Panc1 (cell line): ENCODE measurements at regions not wholly inside any gene's neighbourhood (a gene's known extent, or its start where the extent isn't known, plus 50 kb on each side); places are given as distances from the start of the nearest gene placed in this dataset.

Experiments used
- POLR2AphosphoS5 ChIP-seq: IDR thresholded peaks from 2 replicates; pipeline ENCODE4 v1.6.1; 2012; ENCODE audit warnings: mild to moderate bottlenecking, low read depth, low read length, moderate library complexity
- SIN3A ChIP-seq: IDR thresholded peaks from 2 replicates; pipeline ENCODE4 v1.6.1; 2012; ENCODE audit warnings: low read depth, mild to moderate bottlenecking, low read length, moderate library complexity, borderline replicate concordance; ENCODE audit not compliant: insufficient read depth
- TF ChIP-seq, protein P1 (sequence below): fragments of 450-650 bp; IDR thresholded peaks from 2 replicates; pipeline ENCODE4 v1.5.1; 2017; ENCODE audit warnings: mild to moderate bottlenecking
- TF ChIP-seq, protein P2 (sequence below), 2 experiments: IDR thresholded peaks; 2 replicates each; pipeline ENCODE4 v1.6.1; 2011 to 2012; ENCODE audit warnings: low read depth in 2 of 2, control low read depth in 1 of 2, low read length in 1 of 2, mild to moderate bottlenecking in 1 of 2, moderate library complexity in 1 of 2; ENCODE audit not compliant: insufficient read depth in 1 of 2

DNA sequence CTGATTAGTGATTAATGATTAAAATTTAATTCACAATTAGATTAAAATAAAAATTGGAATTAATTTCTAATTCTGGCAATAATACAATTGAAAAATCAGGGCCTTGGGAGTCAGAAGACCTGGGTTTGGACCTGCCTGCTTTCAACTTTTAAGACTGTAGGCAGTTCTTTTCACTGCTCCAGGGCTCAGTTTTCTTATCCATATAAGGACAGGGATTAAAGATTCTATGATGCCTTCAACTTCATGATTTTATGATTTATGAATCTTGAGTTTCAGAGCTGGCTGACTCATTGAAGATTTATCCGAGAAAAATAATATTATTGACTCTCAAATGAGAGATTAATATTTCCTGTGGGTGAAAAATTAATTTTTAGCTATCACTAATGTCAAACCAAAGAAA is 208.6 kb upstream of the ANKH start:
- TF ChIP-seq, protein P1, sequence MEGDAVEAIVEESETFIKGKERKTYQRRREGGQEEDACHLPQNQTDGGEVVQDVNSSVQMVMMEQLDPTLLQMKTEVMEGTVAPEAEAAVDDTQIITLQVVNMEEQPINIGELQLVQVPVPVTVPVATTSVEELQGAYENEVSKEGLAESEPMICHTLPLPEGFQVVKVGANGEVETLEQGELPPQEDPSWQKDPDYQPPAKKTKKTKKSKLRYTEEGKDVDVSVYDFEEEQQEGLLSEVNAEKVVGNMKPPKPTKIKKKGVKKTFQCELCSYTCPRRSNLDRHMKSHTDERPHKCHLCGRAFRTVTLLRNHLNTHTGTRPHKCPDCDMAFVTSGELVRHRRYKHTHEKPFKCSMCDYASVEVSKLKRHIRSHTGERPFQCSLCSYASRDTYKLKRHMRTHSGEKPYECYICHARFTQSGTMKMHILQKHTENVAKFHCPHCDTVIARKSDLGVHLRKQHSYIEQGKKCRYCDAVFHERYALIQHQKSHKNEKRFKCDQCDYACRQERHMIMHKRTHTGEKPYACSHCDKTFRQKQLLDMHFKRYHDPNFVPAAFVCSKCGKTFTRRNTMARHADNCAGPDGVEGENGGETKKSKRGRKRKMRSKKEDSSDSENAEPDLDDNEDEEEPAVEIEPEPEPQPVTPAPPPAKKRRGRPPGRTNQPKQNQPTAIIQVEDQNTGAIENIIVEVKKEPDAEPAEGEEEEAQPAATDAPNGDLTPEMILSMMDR: no peak
- no peak for TF ChIP-seq POLR2AphosphoS5
- TF ChIP-seq, protein P2, sequence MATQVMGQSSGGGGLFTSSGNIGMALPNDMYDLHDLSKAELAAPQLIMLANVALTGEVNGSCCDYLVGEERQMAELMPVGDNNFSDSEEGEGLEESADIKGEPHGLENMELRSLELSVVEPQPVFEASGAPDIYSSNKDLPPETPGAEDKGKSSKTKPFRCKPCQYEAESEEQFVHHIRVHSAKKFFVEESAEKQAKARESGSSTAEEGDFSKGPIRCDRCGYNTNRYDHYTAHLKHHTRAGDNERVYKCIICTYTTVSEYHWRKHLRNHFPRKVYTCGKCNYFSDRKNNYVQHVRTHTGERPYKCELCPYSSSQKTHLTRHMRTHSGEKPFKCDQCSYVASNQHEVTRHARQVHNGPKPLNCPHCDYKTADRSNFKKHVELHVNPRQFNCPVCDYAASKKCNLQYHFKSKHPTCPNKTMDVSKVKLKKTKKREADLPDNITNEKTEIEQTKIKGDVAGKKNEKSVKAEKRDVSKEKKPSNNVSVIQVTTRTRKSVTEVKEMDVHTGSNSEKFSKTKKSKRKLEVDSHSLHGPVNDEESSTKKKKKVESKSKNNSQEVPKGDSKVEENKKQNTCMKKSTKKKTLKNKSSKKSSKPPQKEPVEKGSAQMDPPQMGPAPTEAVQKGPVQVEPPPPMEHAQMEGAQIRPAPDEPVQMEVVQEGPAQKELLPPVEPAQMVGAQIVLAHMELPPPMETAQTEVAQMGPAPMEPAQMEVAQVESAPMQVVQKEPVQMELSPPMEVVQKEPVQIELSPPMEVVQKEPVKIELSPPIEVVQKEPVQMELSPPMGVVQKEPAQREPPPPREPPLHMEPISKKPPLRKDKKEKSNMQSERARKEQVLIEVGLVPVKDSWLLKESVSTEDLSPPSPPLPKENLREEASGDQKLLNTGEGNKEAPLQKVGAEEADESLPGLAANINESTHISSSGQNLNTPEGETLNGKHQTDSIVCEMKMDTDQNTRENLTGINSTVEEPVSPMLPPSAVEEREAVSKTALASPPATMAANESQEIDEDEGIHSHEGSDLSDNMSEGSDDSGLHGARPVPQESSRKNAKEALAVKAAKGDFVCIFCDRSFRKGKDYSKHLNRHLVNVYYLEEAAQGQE (IDR thresholded peaks at IDR 0.05; ENCODE audit: insufficient read depth in 1 of 2, low read depth in 2 of 2, low read length in 1 of 2): no peak
- TF ChIP-seq SIN3A: no peak
